GM12878 (cell line): ENCODE measurements at regions not wholly inside any gene's neighbourhood (a gene's known extent, or its start where the extent isn't known, plus 50 kb on each side); places are given as distances from the start of the nearest gene placed in this dataset.

ENCODE experiments used
- ATAC-seq: fragments of 200-7000 bp; cut with Tn5 transposase; 3 replicates; pipeline ENCODE4 v1.9.1; 2020; ENCODE audit warnings: mild to moderate bottlenecking, moderate library complexity
- BruUV-seq: library from RNA; stranded (reverse); fragments of 400-500 nt; replicated peaks from 2 replicates; lab custom pipeline; 2021; lab: Mats Ljungman, UMichigan
- CTCF ChIA-PET: fragments of 300-600 bp; sonication (Branson Sonifier 250); formaldehyde crosslinking; extraction: SDS; loops from one replicate; lab custom pipeline; 2021; ENCODE audit warnings: inconsistent platforms; lab: Yijun Ruan, JAX
- POLR2A ChIA-PET: fragments of 350-600 bp; formaldehyde crosslinking; extraction: SDS; loops from one replicate; lab custom pipeline; 2021; ENCODE audit warnings: inconsistent platforms; lab: Charles Lee
- RAD21 ChIA-PET: fragments of 300-600 bp; sonication (Branson Sonifier 250); formaldehyde crosslinking; loops from one replicate; lab custom pipeline; 2023; ENCODE audit warnings: antibody characterized with exemption; ENCODE audit not compliant: unreplicated experiment; lab: Charles Lee
- SMC1A ChIA-PET: fragments of 300-600 bp; sonication (Branson Sonifier 250); formaldehyde crosslinking; loops from one replicate; lab custom pipeline; 2023; ENCODE audit not compliant: unreplicated experiment, uncharacterized antibody; lab: Charles Lee
- DNase-seq: peaks from one replicate; pipeline ENCODE4 v3.0.0-alpha.2; 2011; ENCODE audit warnings: low read depth, low spot score
- FAIRE-seq: peaks from 3 replicates; lab custom pipeline; 2011; peaks lifted over from hg19 to GRCh38; lab: Jason Lieb, UNC
- H2AFZ ChIP-seq: 2 replicates; pipeline ENCODE4 v1.6.0; 2011; ENCODE audit warnings: low read depth, low read length, control low read depth; ENCODE audit not compliant: control insufficient read depth
- H3K27ac ChIP-seq: 2 replicates; pipeline ENCODE4 v1.5.1; 2011; ENCODE audit warnings: control low read depth; ENCODE audit not compliant: control insufficient read depth, insufficient read depth
- H3K27me3 ChIP-seq, 2 experiments: replicated peaks in 1 of 2; 2 replicates each; pipeline versions ENCODE4 v1.6.0 to v1.6.1; 2011; ENCODE audit warnings: low read length in 1 of 2; ENCODE audit not compliant: control insufficient read depth in 2 of 2, insufficient read depth in 2 of 2
- H3K36me3 ChIP-seq, 2 experiments: 2 replicates each; pipeline ENCODE4 v1.5.1; 2011; ENCODE audit warnings: low read length in 1 of 2; ENCODE audit not compliant: control insufficient read depth in 2 of 2, insufficient read depth in 2 of 2
- H3K4me1 ChIP-seq: 2 replicates; pipeline ENCODE4 v1.6.1; 2011; ENCODE audit warnings: mild to moderate bottlenecking, low read length, moderate library complexity, mixed read lengths; ENCODE audit not compliant: control insufficient read depth, insufficient read depth
- H3K4me2 ChIP-seq: 2 replicates; pipeline ENCODE4 v1.6.0; 2011; ENCODE audit warnings: control low read depth; ENCODE audit not compliant: control insufficient read depth, insufficient read depth
- H3K4me3 ChIP-seq: fragments of 200-600 bp; sonication (generic); 2 replicates; pipeline ENCODE4 v1.5.1; 2016
- H3K79me2 ChIP-seq: 2 replicates; pipeline ENCODE4 v1.6.0; 2011; ENCODE audit warnings: low read length; ENCODE audit not compliant: control insufficient read depth, insufficient read depth
- H3K9ac ChIP-seq: 2 replicates; pipeline ENCODE4 v1.8.0; 2011; ENCODE audit warnings: low read length, control low read depth, mixed read lengths; ENCODE audit not compliant: control insufficient read depth, insufficient read depth
- H3K9me3 ChIP-seq: replicated peaks from 3 replicates; pipeline ENCODE4 v1.5.1; 2011; ENCODE audit warnings: mild to moderate bottlenecking, low read length; ENCODE audit not compliant: control insufficient read depth, insufficient read depth
- H4K20me1 ChIP-seq: 2 replicates; pipeline ENCODE4 v1.6.0; 2011; ENCODE audit not compliant: control insufficient read depth, insufficient read depth
- ATF7 ChIP-seq: fragments of 450-650 bp; IDR thresholded peaks from 2 replicates; pipeline ENCODE4 v1.6.1; 2016; ENCODE audit warnings: low read depth, mild to moderate bottlenecking
- BACH1 ChIP-seq: fragments of 450-650 bp; IDR thresholded peaks from 2 replicates; pipeline ENCODE4 v1.6.1; 2017; ENCODE audit warnings: mild to moderate bottlenecking, borderline replicate concordance
- BCL3 ChIP-seq: IDR thresholded peaks from 2 replicates; pipeline ENCODE4 v1.6.1; 2011; ENCODE audit warnings: borderline replicate concordance, low read depth, mild to moderate bottlenecking, moderate library complexity, low read length; ENCODE audit not compliant: insufficient read depth, poor library complexity, severe bottlenecking
- CHD1 ChIP-seq: IDR thresholded peaks from 2 replicates; pipeline ENCODE4 v1.6.1; 2012; ENCODE audit warnings: low read depth, low read length, improper control_type of control experiment
- CUX1 ChIP-seq: IDR thresholded peaks from 2 replicates; pipeline ENCODE4 v1.6.1; 2012; ENCODE audit warnings: improper control_type of control experiment, low read depth, low read length; ENCODE audit not compliant: insufficient replicate concordance
- ELK1 ChIP-seq: IDR thresholded peaks from 2 replicates; pipeline ENCODE4 v1.6.1; 2012; ENCODE audit warnings: low read depth, low read length, improper control_type of control experiment
- EZH2 ChIP-seq: IDR thresholded peaks from 2 replicates; pipeline ENCODE4 v1.6.1; 2012; ENCODE audit warnings: low read depth, mild to moderate bottlenecking, control low read depth, inconsistent platforms, low read length, borderline replicate concordance; ENCODE audit not compliant: control insufficient read depth
- HDAC6 ChIP-seq: fragments of 200-600 bp; sonication (generic); IDR thresholded peaks from one replicate; pipeline ENCODE4 v1.8.0; 2017; ENCODE audit warnings: antibody characterized with exemption; ENCODE audit not compliant: unreplicated experiment
- NFYA ChIP-seq: IDR thresholded peaks from 2 replicates; pipeline ENCODE4 v1.6.1; 2011; ENCODE audit warnings: low read depth, mild to moderate bottlenecking, low read length, improper control_type of control experiment, borderline replicate concordance
- REST ChIP-seq: IDR thresholded peaks from 2 replicates; pipeline ENCODE4 v1.6.1; 2012; ENCODE audit warnings: mild to moderate bottlenecking, low read depth, low read length
- SMAD1 ChIP-seq: fragments of 450-650 bp; IDR thresholded peaks from 2 replicates; pipeline ENCODE4 v1.6.1; 2018; ENCODE audit warnings: mild to moderate bottlenecking, low read depth; ENCODE audit not compliant: partially characterized antibody
- YY1 ChIP-seq: IDR thresholded peaks from 2 replicates; pipeline ENCODE4 v1.6.1; 2011; ENCODE audit warnings: low read depth, mild to moderate bottlenecking, low read length
- WGBS: methylation state at CpG from one replicate; pipeline ENCODE4 v1.1.6; 2016; ENCODE audit warnings: low lambda C conversion rate; ENCODE audit not compliant: insufficient replicate concordance, insufficient coverage; ENCODE audit errors: missing lambda C conversion rate; 5-methylcytosine and 5-hydroxymethylcytosine counted together
- in situ Hi-C: fragments of 300-500 bp; cut with MboI; formaldehyde crosslinking; loops from 9 replicates; pipeline ENCODE4 v1.14.3; 2018; ENCODE audit warnings: mixed read lengths
- intact Hi-C: fragments of 100-400 bp; cut with micrococcal nuclease; formaldehyde crosslinking; loops from one replicate; pipeline ENCODE4 v1.14.2; 2022; ENCODE audit not compliant: unreplicated experiment

GRCh38 chrX:147315483-147315882 lies 500.9 kb upstream of the CXorf51A start:
- SMC1A ChIA-PET, result no interaction called here
- Histone ChIP-seq H3K9me3 (no peaks in the 10 kb centered on the region), H3K4me2 (no peak overlapping the region), H3K27me3 (no peaks in the 10 kb centered on the region), H3K36me3 (no peaks in the 10 kb centered on the region), H3K4me3 (no peak overlapping the region), H4K20me1 (no peaks in the 10 kb centered on the region), H3K9ac (no peak overlapping the region), H3K79me2 (no peaks in the 10 kb centered on the region), H3K27ac (no peak overlapping the region), H3K4me1 (no peaks in the 10 kb centered on the region), H2AFZ (no peak overlapping the region)
- no peak for ATAC-seq
- 29% methylated on average over 1 of the region's 1 CpG for WGBS
- in situ Hi-C loops (no loop called here), intact Hi-C loops (no loop called here)
- BruUV-seq, result no TSS peak
- no peak for DNase-seq
- CTCF ChIA-PET, result no interaction called here
- RAD21 ChIA-PET, result no interaction called here
- no peak for FAIRE-seq
- POLR2A ChIA-PET, result no interaction called here
- TF ChIP-seq CUX1 (no peak), CHD1 (no peak), REST (no peak), ATF7 (no peak), ELK1 (no peak), HDAC6 (no peak), SMAD1 (no peak), NFYA (no peak), BCL3 (no peak), EZH2 (no peak), YY1 (no peak), BACH1 (no peak)
